ENCODE measurements at regions not wholly inside any gene's neighbourhood (a gene's known extent, or its start where the extent isn't known, plus 50 kb on each side); places are given as distances from the start of the nearest gene placed in this dataset.

GRCh38 chr3:124201226-124201625, 209.3 kb upstream of the ROPN1 start:
- DNase-seq: no peak

GRCh38 chr3:124201786-124202185, 209.9 kb upstream of the ROPN1 start:
- DNase-seq: no peak

- DNase-seq: no peak
Observed at GRCh38 chr3:124202754-124203153, 210.8 kb upstream of the ROPN1 start.

- no peak for DNase-seq
Observed at GRCh38 chr3:124203292-124203691, 211.4 kb upstream of the ROPN1 start.

DNA sequence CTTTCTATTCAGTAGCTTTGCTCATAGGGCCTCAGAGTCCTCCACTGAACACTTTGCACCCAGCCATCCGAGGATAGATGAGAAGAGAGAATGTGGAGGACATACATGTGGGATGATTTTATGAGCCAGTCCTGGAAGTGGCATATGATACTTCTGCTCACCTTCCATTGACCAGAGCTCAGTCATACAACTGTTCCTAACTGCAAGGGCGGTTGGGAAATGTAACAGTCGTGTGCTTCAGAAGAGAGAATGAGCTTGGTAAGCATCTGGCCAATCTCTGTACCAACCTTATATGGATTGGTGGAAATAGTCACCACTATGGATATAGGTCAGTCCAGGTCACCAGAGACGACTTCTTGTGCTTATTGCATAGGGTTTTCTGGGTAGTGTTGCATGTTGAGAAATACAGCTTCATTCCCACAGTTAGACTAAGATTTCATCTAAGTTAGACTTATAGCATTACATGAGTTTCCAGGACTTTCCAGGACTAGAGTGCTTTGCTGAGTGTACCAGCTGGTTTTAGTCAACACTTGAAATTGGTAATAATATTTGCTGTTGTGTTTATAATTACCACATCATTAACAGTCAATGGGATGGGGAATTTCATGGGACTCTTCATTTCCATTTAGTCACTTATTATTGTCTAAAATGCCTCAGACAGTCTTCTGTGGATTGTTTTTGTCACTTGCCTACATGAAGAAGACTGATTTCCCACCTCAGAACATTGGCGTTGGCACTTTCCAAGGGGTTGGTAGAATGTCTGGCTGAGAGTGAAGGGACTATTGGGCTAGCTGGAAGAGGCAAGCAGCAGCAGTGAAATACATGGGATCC, 214.5 kb upstream of the ROPN1 start:
- DNase-seq: no peak

- no peak for DNase-seq
Observed at GRCh38 chr3:124207077-124207476, 215.2 kb upstream of the ROPN1 start.

GRCh38 chr3:124207873-124208485, 216.1 kb upstream of the ROPN1 start:
- no peak for DNase-seq

GRCh38 chr3:124209426-124209825, 217.5 kb upstream of the ROPN1 start:
- DNase-seq: no peak

- no peak for DNase-seq
Observed at GRCh38 chr3:124210899-124211298, 219.0 kb upstream of the ROPN1 start.

- no peak for DNase-seq
Observed at GRCh38 chr3:124213641-124214040, 221.7 kb upstream of the ROPN1 start.

DNA sequence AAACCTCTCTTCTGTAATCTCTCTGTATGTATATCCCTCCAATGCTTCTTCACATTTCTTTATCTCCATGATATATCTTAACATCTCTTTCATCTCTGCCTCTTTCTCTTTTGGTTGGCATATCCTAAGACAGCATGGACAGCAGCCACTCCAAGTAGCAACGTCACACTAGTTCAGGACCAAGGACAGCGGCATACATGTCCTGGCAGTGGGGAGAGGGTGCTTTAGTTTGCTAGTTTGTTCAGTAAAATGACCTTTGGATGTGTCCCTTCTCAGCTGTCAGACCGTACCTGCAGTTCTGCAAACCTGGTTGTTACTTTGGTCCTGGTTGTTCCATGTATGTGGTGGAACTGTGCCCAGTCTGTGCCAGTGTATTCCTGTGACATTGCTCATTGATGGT, 225.6 kb upstream of the ROPN1 start:
- DNase-seq: peak; percentile 75

GRCh38 chr3:124221422-124221821, 229.5 kb upstream of the ROPN1 start:
- peak; percentile 75 for DNase-seq

- no peak for DNase-seq
Observed at GRCh38 chr3:124223853-124224252, 231.9 kb upstream of the ROPN1 start.

DNA sequence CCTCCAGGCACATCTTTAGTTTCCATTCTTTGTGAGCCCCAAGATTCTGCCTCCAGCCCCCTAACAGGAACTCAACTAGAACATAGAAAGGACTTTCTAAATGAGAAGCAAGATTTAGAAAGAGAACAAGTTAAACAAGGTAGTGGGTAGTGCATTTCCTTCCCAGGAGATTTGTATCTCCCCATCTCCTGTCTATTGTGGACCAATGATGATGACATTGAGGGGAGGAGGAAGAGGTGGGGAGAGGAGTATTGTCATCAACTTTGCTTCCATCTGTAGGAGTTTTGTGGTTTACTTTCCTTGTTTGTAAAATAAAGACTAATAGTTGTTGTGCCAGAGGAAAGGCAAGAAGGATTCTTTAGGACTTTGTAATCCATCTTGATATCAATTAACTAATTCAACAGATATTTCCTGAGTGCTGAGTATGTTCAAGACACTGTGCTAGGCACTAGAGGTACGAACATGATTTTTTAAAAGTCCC, 235.3 kb upstream of the ROPN1 start:
- no peak for DNase-seq

- DNase-seq: peak; percentile 78
Observed at GRCh38 chr3:124229420-124229819, 237.5 kb upstream of the ROPN1 start.

DNA sequence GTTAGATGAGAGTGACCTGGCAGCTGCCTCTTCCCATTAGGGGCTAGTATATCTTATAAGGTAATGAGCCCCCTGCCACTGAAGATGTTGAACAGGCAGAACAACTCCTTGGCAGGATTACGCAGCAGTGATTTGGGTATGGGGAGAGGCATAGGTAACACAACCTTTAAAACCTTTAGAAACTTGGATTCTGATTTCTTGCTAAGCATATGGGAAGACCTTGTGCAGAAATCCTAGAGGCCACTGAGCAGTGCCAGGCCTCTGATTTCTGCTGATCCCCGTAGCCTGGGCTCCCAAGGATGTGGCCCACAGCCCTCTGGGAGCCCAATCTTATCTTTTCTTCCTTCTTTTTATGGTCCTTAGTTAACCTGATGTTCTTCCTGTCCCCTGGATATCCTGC, 237.9 kb upstream of the ROPN1 start:
- no peak for DNase-seq

DNA sequence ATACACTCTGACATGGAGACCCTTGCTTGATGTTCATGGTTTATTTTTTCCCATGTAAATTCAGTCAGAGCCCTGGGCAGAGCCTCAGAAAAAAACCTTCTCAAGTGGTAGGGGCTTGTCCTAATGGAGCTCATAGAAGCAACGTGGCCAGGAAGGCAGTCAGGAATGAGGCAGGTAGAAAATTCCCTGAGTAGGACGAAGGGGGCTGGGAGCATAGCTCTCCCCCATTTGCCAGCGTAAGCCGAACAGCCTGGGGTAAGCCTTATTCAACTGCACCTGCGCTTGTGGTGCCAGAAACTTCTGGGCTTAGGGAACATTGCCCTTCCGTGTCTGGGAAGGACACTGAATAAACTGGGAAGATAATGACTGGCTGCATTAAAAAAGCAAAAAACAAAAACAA, 238.5 kb upstream of the ROPN1 start:
- DNase-seq: no peak

- DNase-seq: no peak
Observed at GRCh38 chr3:124230998-124231397, 239.1 kb upstream of the ROPN1 start.

DNA sequence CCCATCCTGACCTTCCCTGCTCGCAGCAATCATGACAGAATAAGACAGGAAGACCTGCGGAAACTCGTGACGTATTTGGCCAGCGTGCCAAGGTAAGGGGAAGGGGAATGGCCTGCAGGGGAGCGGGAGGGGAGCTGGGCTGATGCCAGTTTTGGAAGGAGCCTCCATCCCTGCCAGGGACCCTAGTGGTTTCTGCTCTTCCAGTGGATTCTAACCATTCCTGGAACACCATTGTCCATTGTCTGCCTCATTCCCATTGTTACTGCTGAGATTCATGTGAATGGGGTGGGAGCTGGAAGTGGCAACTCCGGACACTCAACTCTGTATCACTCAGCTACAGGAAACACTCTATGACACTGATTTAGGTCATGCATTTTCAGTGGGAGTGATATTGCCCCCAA, 242.9 kb upstream of the ROPN1 start:
- no peak for DNase-seq

DNA sequence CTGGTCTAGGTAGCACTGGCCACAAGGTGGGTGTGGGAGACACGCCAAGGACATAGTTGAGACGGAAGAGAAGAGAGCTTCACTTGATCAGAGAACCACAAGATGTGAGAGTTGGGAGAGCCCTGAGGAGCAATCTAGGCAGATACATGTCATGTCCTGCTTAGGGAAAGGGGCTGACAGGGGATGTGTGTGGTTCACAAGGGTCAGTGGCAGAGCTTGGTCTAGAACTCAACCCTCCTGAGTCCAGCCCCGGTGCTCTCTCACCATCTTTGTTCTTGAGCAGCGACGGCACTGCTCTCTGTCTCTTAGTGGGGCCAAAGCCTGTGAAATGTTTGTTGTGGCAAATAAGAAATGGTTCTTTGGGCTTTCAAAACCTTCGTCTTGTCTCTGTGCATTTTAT, 243.5 kb upstream of the ROPN1 start:
- no peak for DNase-seq

- no peak for DNase-seq
Observed at GRCh38 chr3:124243177-124243859, 251.4 kb upstream of the ROPN1 start.

DNA sequence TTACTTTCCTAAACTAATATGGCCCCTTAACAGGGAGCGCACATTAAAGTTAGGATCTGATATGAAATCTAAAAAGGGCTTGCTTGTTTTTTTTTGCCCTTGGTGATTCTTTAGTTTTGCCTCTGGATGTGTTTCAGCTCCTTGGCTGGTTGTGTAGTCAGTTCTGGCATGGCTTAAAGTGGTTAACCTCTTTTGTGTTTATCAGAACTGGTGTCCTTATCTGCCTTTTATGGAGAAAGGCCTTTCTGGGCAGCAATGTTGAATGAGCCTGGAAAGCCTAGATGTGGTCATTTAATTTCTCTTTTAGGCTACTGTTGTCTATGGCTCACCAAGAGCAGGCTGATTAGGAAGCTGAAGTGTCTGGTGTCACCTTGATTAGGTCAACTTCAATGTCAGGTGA, 254.5 kb upstream of the ROPN1 start:
- DNase-seq: no peak

DNA sequence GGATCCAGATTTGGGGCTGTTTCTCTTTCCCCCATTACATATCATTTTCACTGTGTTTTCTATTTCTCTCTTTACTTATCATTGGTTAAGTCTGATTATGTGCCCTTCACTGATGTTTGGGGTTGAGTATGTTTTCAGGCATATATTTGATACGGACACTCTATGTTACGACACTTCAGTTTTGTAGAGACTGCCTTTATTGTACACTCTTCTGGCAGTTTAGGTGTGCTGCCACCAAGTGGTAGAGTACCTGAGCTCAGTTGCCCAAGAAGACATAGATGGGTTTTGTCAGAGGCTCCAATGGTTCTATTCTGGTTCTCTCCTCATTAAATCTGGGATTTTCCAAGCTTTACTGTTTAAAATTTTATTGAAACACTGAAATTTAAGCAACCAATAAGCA, 255.0 kb upstream of the ROPN1 start:
- peak; percentile 18 for DNase-seq

DNA sequence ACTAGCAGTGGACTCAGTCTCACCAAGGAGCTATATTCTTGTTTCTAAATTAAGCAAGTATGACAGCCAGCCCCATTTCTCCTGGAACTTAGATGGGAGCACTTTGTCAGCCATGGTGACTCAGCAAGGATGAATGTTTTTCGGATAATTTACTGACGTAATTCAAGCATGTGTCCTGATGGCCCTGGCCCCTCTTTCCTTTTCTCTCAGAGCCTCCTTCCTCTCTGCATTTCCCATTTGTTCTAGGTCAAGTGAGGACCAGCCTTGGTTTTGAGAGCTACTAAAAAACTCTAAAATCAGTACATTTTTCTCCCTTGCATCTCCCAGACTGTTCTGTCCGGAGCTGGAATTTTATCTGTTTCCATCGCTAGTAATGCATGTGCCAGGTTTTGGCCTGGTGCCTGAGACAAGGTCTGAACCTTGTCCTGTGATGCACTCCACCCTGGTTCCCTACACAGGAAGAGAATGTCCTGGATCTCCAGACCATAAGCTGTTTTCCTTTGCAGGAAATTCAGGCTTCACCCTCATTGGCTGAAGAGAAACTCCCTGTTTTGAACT, 256.6 kb upstream of the ROPN1 start:
- DNase-seq: peak; percentile 47
